ENCODE measurements at regions not wholly inside any gene's neighbourhood (a gene's known extent, or its start where the extent isn't known, plus 50 kb on each side); places are given as distances from the start of the nearest gene placed in this dataset.
A peak's percentile ranks its signal among the peaks of the same experiment; 100 is the strongest.

- H3K4me1 ChIP-seq (ENCODE audit: insufficient read depth), result 0 out of 2 replicates have a peak, but pooled peaks cover 3% of the 10 kb centered on the region
- no peaks in the 10 kb centered on the region for H3K79me2 ChIP-seq (replicated peaks; ENCODE audit: insufficient read depth)
- Mint-ChIP-seq H3K4me3 (no peak overlapping the region), H3K27me3 (ENCODE audit: insufficient read depth, low read depth, poor library complexity) (no peaks in the 10 kb centered on the region), H3K9me3 (no peaks in the 10 kb centered on the region; the same call in 2 of the 3 replicates), H3K4me1 (peaks cover 6% of the 10 kb centered on the region; the same call in 2 of the 3 replicates), H3K36me3 (ENCODE audit: low read depth) (no peaks in the 10 kb centered on the region), H3K27ac (no peak overlapping the region)
- H2AFZ ChIP-seq, result peak overlapping the region; percentile 84
- H4K20me1 ChIP-seq (replicated peaks; ENCODE audit: insufficient read depth), result no peaks in the 10 kb centered on the region
- no peak overlapping the region for H3K4me3 ChIP-seq
- ATAC-seq (no peak), DNase-seq (ENCODE audit: low spot score) (peak; percentile 11)
- no peaks in the 10 kb centered on the region for H3K9me2 ChIP-seq (ENCODE audit: insufficient read depth)
- no peaks in the 10 kb centered on the region for H3F3A ChIP-seq (replicated peaks; ENCODE audit: low read depth)
- no peaks in the 10 kb centered on the region for H3K36me3 ChIP-seq (ENCODE audit: insufficient read depth)
- H3K27me3 ChIP-seq (ENCODE audit: insufficient read depth), result no peaks in the 10 kb centered on the region
- no peak overlapping the region for H3K27ac ChIP-seq (ENCODE audit: low read depth)
- TF ChIP-seq JUNB (IDR thresholded peaks at IDR 0.05; ENCODE audit: unreplicated experiment), result no peak
- no peak for TF ChIP-seq REST (IDR thresholded peaks at IDR 0.05; ENCODE audit: unreplicated experiment)
- TF ChIP-seq NANOG (IDR thresholded peaks at IDR 0.05; ENCODE audit: borderline replicate concordance), result no peak
- no peak for TF ChIP-seq CREB1 (CRISPR knock-in tag; IDR thresholded peaks at IDR 0.05; ENCODE audit: low read depth)
- TF ChIP-seq ZNF331 (CRISPR knock-in tag; IDR thresholded peaks at IDR 0.05; ENCODE audit: low read depth), result no peak
- TF ChIP-seq STAT1 (IDR thresholded peaks at IDR 0.05; ENCODE audit: unreplicated experiment), result no peak
- no peak for TF ChIP-seq EZH2phosphoT487 (IDR thresholded peaks at IDR 0.05; ENCODE audit: unreplicated experiment)
- TF ChIP-seq ZNF462 (CRISPR knock-in tag; IDR thresholded peaks at IDR 0.05), result no peak
- TF ChIP-seq ZNF114 (CRISPR knock-in tag; IDR thresholded peaks at IDR 0.05), result no peak
- H3K4me2 ChIP-seq, result no peak overlapping the region
Observed at GRCh38 chr12:25040593-25040992, 91.7 kb upstream of the BCAT1 start.

Data from GM23338 (cell line).